ENCODE measurements at regions not wholly inside any gene's neighbourhood (a gene's known extent, or its start where the extent isn't known, plus 50 kb on each side); places are given as distances from the start of the nearest gene placed in this dataset.

GRCh38 chr17:70859829-70860228, 690.5 kb downstream of the KCNJ2 start:
- H3K27ac ChIP-seq = no peak overlapping the region
- H3K4me3 ChIP-seq = no peak overlapping the region
- no peak for DNase-seq
- H3K9me3 ChIP-seq = no peaks in the 10 kb centered on the region
- no peaks in the 10 kb centered on the region for H3K27me3 ChIP-seq (ENCODE audit: low read depth)
- no peak for ATAC-seq
- no peaks in the 10 kb centered on the region for H3K36me3 ChIP-seq
- intact Hi-C loops (cut with DNase I) = no loop called here
- no peak for TF ChIP-seq CTCF (IDR thresholded peaks at IDR 0.05)
- H3K4me1 ChIP-seq = no peaks in the 10 kb centered on the region

- no peak for TF ChIP-seq CTCF (IDR thresholded peaks at IDR 0.05)
- Histone ChIP-seq H3K4me3 (no peak overlapping the region), H3K36me3 (no peaks in the 10 kb centered on the region), H3K4me1 (no peaks in the 10 kb centered on the region), H3K27me3 (ENCODE audit: low read depth) (no peaks in the 10 kb centered on the region), H3K9me3 (no peaks in the 10 kb centered on the region), H3K27ac (no peak overlapping the region)
- ATAC-seq = no peak
- intact Hi-C loops (cut with DNase I) = no loop called here
- DNase-seq = no peak
These were observed 693.0 kb downstream of the KCNJ2 start for GRCh38 chr17:70862295-70862694.

GRCh38 chr17:70863436-70864248, 694.3 kb downstream of the KCNJ2 start:
- no peak for ATAC-seq
- no peak for DNase-seq
- no peak overlapping the region for H3K4me3 ChIP-seq
- H3K36me3 ChIP-seq = no peaks in the 10 kb centered on the region
- H3K27ac ChIP-seq = no peak overlapping the region
- H3K27me3 ChIP-seq (ENCODE audit: low read depth) = no peaks in the 10 kb centered on the region
- intact Hi-C loops (cut with DNase I) = no loop called here
- no peaks in the 10 kb centered on the region for H3K9me3 ChIP-seq
- TF ChIP-seq CTCF (IDR thresholded peaks at IDR 0.05) = no peak
- H3K4me1 ChIP-seq = no peaks in the 10 kb centered on the region

GRCh38 chr17:70865993-70866804, 696.9 kb downstream of the KCNJ2 start:
- no peak overlapping the region for H3K27ac ChIP-seq
- H3K27me3 ChIP-seq (ENCODE audit: low read depth) = no peaks in the 10 kb centered on the region
- TF ChIP-seq CTCF (IDR thresholded peaks at IDR 0.05) = no peak
- no peaks in the 10 kb centered on the region for H3K4me1 ChIP-seq
- intact Hi-C loops (cut with DNase I) = no loop called here
- DNase-seq (no peak), ATAC-seq (no peak)
- H3K36me3 ChIP-seq = no peaks in the 10 kb centered on the region
- no peak overlapping the region for H3K4me3 ChIP-seq
- H3K9me3 ChIP-seq = no peaks in the 10 kb centered on the region

GRCh38 chr17:70868149-70868548, 698.8 kb downstream of the KCNJ2 start:
- H3K36me3 ChIP-seq = no peaks in the 10 kb centered on the region
- DNase-seq (no peak), ATAC-seq (no peak)
- no peak overlapping the region for H3K4me3 ChIP-seq
- intact Hi-C loops (cut with DNase I) = no loop called here
- TF ChIP-seq CTCF (IDR thresholded peaks at IDR 0.05) = no peak
- H3K27me3 ChIP-seq (ENCODE audit: low read depth) = no peaks in the 10 kb centered on the region
- H3K9me3 ChIP-seq = no peaks in the 10 kb centered on the region
- H3K4me1 ChIP-seq = no peaks in the 10 kb centered on the region
- no peak overlapping the region for H3K27ac ChIP-seq

All from lower lobe of right lung (tissue), 2 donors.